ENCODE measurements at regions not wholly inside any gene's neighbourhood (a gene's known extent, or its start where the extent isn't known, plus 50 kb on each side); places are given as distances from the start of the nearest gene placed in this dataset.

DNA sequence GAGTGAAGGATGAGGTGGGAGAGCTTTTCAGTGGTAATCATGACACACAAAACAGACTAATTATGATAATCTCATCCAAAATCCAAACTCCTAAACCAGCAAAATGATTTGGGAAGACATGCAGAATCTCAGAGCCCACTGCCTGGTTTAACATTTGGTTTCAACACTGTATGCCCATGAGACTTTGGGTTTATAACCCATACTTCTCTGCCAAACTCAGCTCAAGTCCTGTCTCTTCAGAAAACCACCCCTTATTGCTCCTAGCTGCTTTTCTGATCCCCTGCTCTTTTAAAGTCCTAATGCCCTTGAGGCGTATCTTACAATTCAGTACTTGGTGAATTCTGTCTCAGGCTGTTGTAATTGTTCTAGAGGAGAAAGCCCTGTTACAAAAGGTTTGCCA is 593.0 kb upstream of the ID2 start:
- no peak overlapping the region for H3K4me3 ChIP-seq (ENCODE audit: low read depth, low read length)
- TF ChIP-seq, protein P1, sequence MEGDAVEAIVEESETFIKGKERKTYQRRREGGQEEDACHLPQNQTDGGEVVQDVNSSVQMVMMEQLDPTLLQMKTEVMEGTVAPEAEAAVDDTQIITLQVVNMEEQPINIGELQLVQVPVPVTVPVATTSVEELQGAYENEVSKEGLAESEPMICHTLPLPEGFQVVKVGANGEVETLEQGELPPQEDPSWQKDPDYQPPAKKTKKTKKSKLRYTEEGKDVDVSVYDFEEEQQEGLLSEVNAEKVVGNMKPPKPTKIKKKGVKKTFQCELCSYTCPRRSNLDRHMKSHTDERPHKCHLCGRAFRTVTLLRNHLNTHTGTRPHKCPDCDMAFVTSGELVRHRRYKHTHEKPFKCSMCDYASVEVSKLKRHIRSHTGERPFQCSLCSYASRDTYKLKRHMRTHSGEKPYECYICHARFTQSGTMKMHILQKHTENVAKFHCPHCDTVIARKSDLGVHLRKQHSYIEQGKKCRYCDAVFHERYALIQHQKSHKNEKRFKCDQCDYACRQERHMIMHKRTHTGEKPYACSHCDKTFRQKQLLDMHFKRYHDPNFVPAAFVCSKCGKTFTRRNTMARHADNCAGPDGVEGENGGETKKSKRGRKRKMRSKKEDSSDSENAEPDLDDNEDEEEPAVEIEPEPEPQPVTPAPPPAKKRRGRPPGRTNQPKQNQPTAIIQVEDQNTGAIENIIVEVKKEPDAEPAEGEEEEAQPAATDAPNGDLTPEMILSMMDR (conservative IDR thresholded peaks at IDR 0.05; ENCODE audit: low read depth, low read length), result no peak
- DNase-seq (ENCODE audit: low read depth), result no peak

DNA sequence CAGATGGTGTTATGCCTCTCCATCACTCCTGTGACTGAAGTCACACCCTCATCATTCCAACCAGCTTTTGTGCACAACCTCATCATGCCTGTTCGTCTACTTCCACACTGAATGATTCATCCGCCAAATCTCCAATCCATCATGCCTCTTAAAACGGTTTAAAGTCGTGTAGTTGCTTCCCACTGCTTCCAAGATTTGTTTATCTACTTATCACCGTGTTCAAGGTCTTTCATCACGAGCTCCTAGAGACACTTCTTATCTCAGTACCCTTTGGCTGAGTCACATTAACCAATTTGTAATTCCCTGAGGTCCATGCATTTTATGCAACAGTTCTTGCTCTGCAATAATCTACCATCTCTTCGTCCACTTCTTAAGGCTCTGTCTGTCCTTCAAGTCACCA is 592.3 kb upstream of the ID2 start:
- no peak for DNase-seq (ENCODE audit: low read depth)
- no peak overlapping the region for H3K4me3 ChIP-seq (ENCODE audit: low read depth, low read length)
- TF ChIP-seq, protein P1 (conservative IDR thresholded peaks at IDR 0.05; ENCODE audit: low read depth, low read length), result no peak

DNA sequence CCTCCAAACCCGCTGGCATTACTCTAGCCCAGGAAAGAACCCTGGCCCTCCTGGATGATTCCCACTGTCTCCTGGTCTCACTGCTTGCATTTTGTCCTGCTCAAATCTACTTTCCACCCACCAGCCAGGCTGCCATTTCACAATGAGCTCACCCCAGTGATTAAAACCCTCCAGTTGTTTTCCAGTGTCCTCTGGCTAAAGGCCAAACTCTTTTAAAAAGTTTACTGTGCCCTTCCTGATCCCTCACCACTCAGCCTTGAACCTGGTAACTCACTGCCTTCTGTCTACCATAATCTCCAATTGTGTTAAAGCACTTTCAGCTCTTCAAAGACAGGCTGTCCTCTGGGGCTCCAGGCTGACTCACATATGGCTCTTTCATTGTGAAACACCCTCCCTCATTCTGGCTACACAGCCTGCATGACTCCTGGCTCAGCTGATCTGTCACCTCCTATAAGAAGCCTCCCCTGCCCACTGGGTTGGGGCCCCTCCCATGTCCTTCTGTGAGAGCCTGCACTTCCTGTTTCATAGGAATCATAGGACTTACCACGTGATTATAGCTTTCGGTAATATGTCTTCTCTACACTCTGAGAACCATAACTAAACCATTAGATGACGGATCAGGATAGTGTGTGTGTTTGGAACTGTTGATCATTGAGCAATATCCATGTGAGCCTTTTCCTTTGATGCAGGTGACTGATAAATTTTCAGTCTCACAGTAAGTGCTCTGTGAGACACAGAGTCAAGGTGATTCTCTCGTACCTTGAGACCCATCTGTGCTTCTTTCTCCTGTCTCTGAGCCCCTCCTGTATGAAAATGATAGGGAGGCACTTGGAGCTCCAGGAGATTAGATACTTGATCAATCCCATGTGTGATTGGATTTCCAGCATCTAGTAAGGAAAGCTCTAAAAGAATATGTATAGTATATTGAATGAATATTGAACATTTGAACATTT is 590.8 kb upstream of the ID2 start:
- H3K4me3 ChIP-seq (ENCODE audit: low read depth, low read length), result no peak overlapping the region
- peak; percentile 94 for DNase-seq (ENCODE audit: low read depth)
- TF ChIP-seq, protein P1 (conservative IDR thresholded peaks at IDR 0.05; ENCODE audit: low read depth, low read length), result no peak

DNA sequence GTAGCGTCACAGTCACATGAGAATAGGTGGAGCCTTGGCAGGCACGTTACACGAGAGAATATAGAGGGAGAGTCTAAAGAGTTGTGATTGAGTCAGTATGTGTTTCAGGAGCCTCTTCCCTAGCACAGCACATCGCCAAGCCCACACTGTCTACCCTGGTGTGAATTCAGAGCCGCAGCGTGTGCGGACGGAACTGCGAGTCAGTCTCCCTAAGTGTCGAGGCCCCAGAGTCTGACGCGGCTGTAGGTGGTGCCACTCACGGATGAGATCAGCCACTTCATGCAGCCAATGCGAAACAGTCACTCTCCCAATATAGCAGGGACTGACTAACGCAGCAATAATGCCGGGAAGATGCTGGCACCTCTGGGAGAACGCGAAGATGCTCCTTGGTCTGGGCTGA is 587.3 kb upstream of the ID2 start:
- H3K4me3 ChIP-seq (ENCODE audit: low read depth, low read length), result no peak overlapping the region
- TF ChIP-seq, protein P1 (conservative IDR thresholded peaks at IDR 0.05; ENCODE audit: low read depth, low read length), result no peak
- DNase-seq (ENCODE audit: low read depth), result no peak

DNA sequence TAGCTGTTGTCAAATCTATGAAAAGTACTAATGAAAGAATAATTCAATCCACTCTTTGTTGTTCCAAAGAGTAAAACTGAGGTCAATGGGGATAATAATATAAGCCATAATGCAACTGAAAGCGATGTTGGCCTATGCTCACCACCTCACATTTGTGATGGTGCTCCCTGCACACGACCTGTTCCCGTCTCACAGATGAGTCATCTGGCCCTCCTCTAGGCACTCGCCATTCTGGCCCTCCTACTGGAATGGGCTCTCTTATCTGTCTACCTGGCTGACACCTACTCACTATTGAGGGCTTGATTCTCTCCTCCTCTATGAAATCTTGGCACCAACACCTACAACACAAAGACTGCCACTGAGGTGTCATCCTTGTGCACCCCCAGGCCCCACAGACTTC is 585.9 kb upstream of the ID2 start:
- TF ChIP-seq, protein P1 (conservative IDR thresholded peaks at IDR 0.05; ENCODE audit: low read depth, low read length), result no peak
- DNase-seq (ENCODE audit: low read depth), result no peak
- H3K4me3 ChIP-seq (ENCODE audit: low read depth, low read length), result no peak overlapping the region

DNA sequence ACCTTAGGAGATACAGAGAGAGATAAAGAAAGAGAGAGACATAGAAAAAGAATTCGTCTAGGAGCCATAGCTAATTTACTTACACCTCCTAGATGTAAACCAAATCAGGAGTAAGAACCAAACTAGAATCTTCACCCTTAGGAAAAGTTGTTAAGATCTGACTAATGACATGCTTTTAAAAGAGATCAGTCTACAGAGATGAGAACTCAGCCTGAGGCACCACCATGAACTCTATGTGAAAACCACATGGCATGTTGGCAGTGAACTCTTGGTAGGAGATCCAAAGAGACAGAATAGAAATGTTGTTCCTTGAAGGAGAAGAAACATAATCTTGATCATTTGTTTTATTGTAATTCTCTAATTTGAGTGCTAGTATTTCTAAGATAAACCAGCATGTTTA is 585.4 kb upstream of the ID2 start:
- no peak overlapping the region for H3K4me3 ChIP-seq (ENCODE audit: low read depth, low read length)
- DNase-seq (ENCODE audit: low read depth), result no peak
- TF ChIP-seq, protein P1 (conservative IDR thresholded peaks at IDR 0.05; ENCODE audit: low read depth, low read length), result no peak

Measured in epithelial cell of proximal tubule (primary cell).